ENCODE measurements at regions not wholly inside any gene's neighbourhood (a gene's known extent, or its start where the extent isn't known, plus 50 kb on each side); places are given as distances from the start of the nearest gene placed in this dataset.

DNA sequence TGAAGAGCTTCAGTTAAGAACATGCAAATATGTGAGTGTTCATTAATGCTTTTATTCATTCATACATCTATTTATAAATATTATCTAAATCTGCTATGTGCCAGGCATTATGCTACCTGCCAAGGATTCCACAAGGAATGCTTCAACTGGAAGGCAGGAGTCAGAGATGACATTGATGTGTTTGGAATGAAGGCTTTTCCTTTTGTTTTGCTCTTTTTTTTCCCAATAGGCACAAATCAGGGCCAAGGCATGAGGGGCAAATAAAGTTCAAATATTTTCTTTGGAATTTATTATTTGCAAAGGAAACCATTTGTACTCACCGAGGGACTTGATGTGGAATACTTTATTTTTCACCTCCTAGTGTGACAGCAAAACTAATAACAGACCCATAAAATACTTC lies 530.3 kb downstream of the ARL4A start:
- no peaks in the 10 kb centered on the region for H4K20me1 ChIP-seq (ENCODE audit: control insufficient read depth, insufficient read depth)
- no peaks in the 10 kb centered on the region for H3K27me3 ChIP-seq (replicated peaks in 1 of 2; ENCODE audit: control insufficient read depth in 2 of 2, insufficient read depth in 2 of 2, low read length in 1 of 2)
- FAIRE-seq (no peak), ATAC-seq (no peak), DNase-seq (ENCODE audit: low read depth, low spot score) (no peak)
- ChIA-PET RAD21 (ENCODE audit: unreplicated experiment) (no interaction called here), CTCF (no interaction called here), SMC1A (ENCODE audit: uncharacterized antibody, unreplicated experiment) (interaction anchor here (0.9 to 1.3 kb wide), 2 partner anchors 10 to 491 kb away, joined by 3 to 4 read pairs; no protein-coding TSS in a partner anchor), POLR2A (no interaction called here)
- in situ Hi-C loops (cut with MboI) (no loop called here), intact Hi-C loops (cut with micrococcal nuclease; ENCODE audit: unreplicated experiment) (no loop called here)
- no peaks in the 10 kb centered on the region for H3K4me1 ChIP-seq (ENCODE audit: control insufficient read depth, insufficient read depth, low read length)
- no peak overlapping the region for H3K27ac ChIP-seq (ENCODE audit: control insufficient read depth, insufficient read depth)
- no peak overlapping the region for H3K4me3 ChIP-seq
- no peaks in the 10 kb centered on the region for H3K79me2 ChIP-seq (ENCODE audit: control insufficient read depth, insufficient read depth, low read length)
- H3K9ac ChIP-seq (ENCODE audit: control insufficient read depth, insufficient read depth, low read length): no peak overlapping the region
- H3K9me3 ChIP-seq (replicated peaks; ENCODE audit: control insufficient read depth, insufficient read depth, low read length): no peaks in the 10 kb centered on the region
- H3K4me2 ChIP-seq (ENCODE audit: control insufficient read depth, insufficient read depth): no peak overlapping the region
- H2AFZ ChIP-seq (ENCODE audit: control insufficient read depth, low read depth, low read length): no peak overlapping the region
- 17% methylated on average over 1 of the region's 1 CpG for WGBS (ENCODE audit: insufficient coverage, insufficient replicate concordance, low lambda C conversion rate, missing lambda C conversion rate)
- BruUV-seq (replicated peaks): no TSS peak
- no peaks in the 10 kb centered on the region for H3K36me3 ChIP-seq (ENCODE audit: control insufficient read depth in 2 of 2, insufficient read depth in 2 of 2, low read length in 1 of 2)
- TF ChIP-seq RB1 (IDR thresholded peaks at IDR 0.05; ENCODE audit: borderline replicate concordance) (no peak), HDGF (IDR thresholded peaks at IDR 0.05) (no peak), MEF2B (IDR thresholded peaks at IDR 0.05; ENCODE audit: partially characterized antibody, poor library complexity, severe bottlenecking) (no peak), NFYB (IDR thresholded peaks at IDR 0.05; ENCODE audit: insufficient read depth, low read depth, low read length) (no peak), BMI1 (IDR thresholded peaks at IDR 0.05; ENCODE audit: borderline replicate concordance) (no peak), TCF7 (IDR thresholded peaks at IDR 0.05; ENCODE audit: borderline replicate concordance) (no peak), HDAC6 (IDR thresholded peaks at IDR 0.05; ENCODE audit: unreplicated experiment) (no peak), ZNF687 (IDR thresholded peaks at IDR 0.05) (no peak), IRF4 (IDR thresholded peaks at IDR 0.05; ENCODE audit: low read depth, low read length) (no peak), NR2C1 (IDR thresholded peaks at IDR 0.05) (no peak), ZBTB33 (IDR thresholded peaks at IDR 0.05) (no peak), ESRRA (IDR thresholded peaks at IDR 0.05; ENCODE audit: low read length) (no peak), SREBF1 (IDR thresholded peaks at IDR 0.05; ENCODE audit: low read length) (no peak), NBN (IDR thresholded peaks at IDR 0.05) (no peak), PAX8 (IDR thresholded peaks at IDR 0.05) (no peak), NRF1 (conservative IDR thresholded peaks at IDR 0.05; ENCODE audit: low read depth, low read length) (no peak), SUZ12 (IDR thresholded peaks at IDR 0.05; ENCODE audit: unreplicated experiment) (no peak)
- TF ChIP-seq, protein P1, sequence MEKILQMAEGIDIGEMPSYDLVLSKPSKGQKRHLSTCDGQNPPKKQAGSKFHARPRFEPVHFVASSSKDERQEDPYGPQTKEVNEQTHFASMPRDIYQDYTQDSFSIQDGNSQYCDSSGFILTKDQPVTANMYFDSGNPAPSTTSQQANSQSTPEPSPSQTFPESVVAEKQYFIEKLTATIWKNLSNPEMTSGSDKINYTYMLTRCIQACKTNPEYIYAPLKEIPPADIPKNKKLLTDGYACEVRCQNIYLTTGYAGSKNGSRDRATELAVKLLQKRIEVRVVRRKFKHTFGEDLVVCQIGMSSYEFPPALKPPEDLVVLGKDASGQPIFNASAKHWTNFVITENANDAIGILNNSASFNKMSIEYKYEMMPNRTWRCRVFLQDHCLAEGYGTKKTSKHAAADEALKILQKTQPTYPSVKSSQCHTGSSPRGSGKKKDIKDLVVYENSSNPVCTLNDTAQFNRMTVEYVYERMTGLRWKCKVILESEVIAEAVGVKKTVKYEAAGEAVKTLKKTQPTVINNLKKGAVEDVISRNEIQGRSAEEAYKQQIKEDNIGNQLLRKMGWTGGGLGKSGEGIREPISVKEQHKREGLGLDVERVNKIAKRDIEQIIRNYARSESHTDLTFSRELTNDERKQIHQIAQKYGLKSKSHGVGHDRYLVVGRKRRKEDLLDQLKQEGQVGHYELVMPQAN (conservative IDR thresholded peaks at IDR 0.05): no peak

Measured in GM12878 (cell line).